Dendritic cell treated with granulocyte-macrophage colony-stimulating factor and Interleukin-4, amounts not matched to agents 40 ng/mL and 50 ng/mL, for 4 days (primary cell): ENCODE measurements at regions not wholly inside any gene's neighbourhood (a gene's known extent, or its start where the extent isn't known, plus 50 kb on each side); places are given as distances from the start of the nearest gene placed in this dataset.
"Not testable (repeated sequence)": the region's sequence is repeated elsewhere in the genome, so short reads cannot be mapped to it uniquely, and the experiment has no call there.

Experiments
- H3K27ac Mint-ChIP-seq: one replicate; pipeline ENCODE4 v1.8.0; 2022; ENCODE audit warnings: mild to moderate bottlenecking, mixed read lengths
- H3K27me3 Mint-ChIP-seq: one replicate; pipeline ENCODE4 v1.8.0; 2022; ENCODE audit warnings: mild to moderate bottlenecking, mixed read lengths
- H3K36me3 Mint-ChIP-seq: one replicate; pipeline ENCODE4 v1.8.0; 2022; ENCODE audit warnings: low read depth, mixed read lengths
- H3K4me1 Mint-ChIP-seq: one replicate; pipeline ENCODE4 v1.8.0; 2022; ENCODE audit warnings: low read depth, mixed read lengths
- H3K4me3 Mint-ChIP-seq: one replicate; pipeline ENCODE4 v1.8.0; 2022; ENCODE audit warnings: mild to moderate bottlenecking, moderate library complexity, mixed read lengths
- H3K9me3 Mint-ChIP-seq: one replicate; pipeline ENCODE4 v1.8.0; 2022; ENCODE audit warnings: mixed read lengths
- intact Hi-C: fragments of 100-400 bp; cut with micrococcal nuclease; formaldehyde crosslinking; loops from one replicate; pipeline ENCODE4 v1.15.0; 2022

GRCh38 chr4:162920649-162921048 is 246.0 kb downstream of the NAF1 start:
- Mint-ChIP-seq H3K4me3 (no peak overlapping the region), H3K9me3 (peaks cover 15% of the 10 kb centered on the region), H3K36me3 (no peaks in the 10 kb centered on the region), H3K4me1 (no peaks in the 10 kb centered on the region), H3K27me3 (no peaks in the 10 kb centered on the region), H3K27ac (no peak overlapping the region)
- intact Hi-C loops, result no loop called here

- H3K27ac Mint-ChIP-seq, result no peak overlapping the region
- intact Hi-C loops, result no loop called here
- H3K9me3 Mint-ChIP-seq, result peaks cover 25% of the 10 kb centered on the region
- no peaks in the 10 kb centered on the region for H3K27me3 Mint-ChIP-seq
- H3K4me1 Mint-ChIP-seq, result no peaks in the 10 kb centered on the region
- no peaks in the 10 kb centered on the region for H3K36me3 Mint-ChIP-seq
- H3K4me3 Mint-ChIP-seq, result no peak overlapping the region
Observed at GRCh38 chr4:162912482-162912881, 254.2 kb downstream of the NAF1 start.

GRCh38 chr4:162911349-162911748 is 255.3 kb downstream of the NAF1 start:
- H3K27me3 Mint-ChIP-seq, result no peaks in the 10 kb centered on the region
- H3K36me3 Mint-ChIP-seq, result no peaks in the 10 kb centered on the region
- H3K9me3 Mint-ChIP-seq, result peaks cover 31% of the 10 kb centered on the region
- no peak overlapping the region for H3K27ac Mint-ChIP-seq
- no peak overlapping the region for H3K4me3 Mint-ChIP-seq
- intact Hi-C loops, result no loop called here
- no peaks in the 10 kb centered on the region for H3K4me1 Mint-ChIP-seq

- no peak overlapping the region for H3K4me3 Mint-ChIP-seq
- intact Hi-C loops, result no loop called here
- no peaks in the 10 kb centered on the region for H3K36me3 Mint-ChIP-seq
- H3K9me3 Mint-ChIP-seq, result peaks cover 32% of the 10 kb centered on the region
- no peaks in the 10 kb centered on the region for H3K27me3 Mint-ChIP-seq
- no peaks in the 10 kb centered on the region for H3K4me1 Mint-ChIP-seq
- no peak overlapping the region for H3K27ac Mint-ChIP-seq
Observed at GRCh38 chr4:162909952-162910351, 256.7 kb downstream of the NAF1 start.

- Mint-ChIP-seq H3K27ac (no peak overlapping the region), H3K4me1 (no peaks in the 10 kb centered on the region), H3K27me3 (no peaks in the 10 kb centered on the region), H3K36me3 (no peaks in the 10 kb centered on the region), H3K9me3 (no peaks in the 10 kb centered on the region), H3K4me3 (no peak overlapping the region)
- intact Hi-C loops, result no loop called here
Observed at GRCh38 chr4:162894387-162894786, 272.3 kb downstream of the NAF1 start.

GRCh38 chr4:162891788-162892707 is 274.6 kb downstream of the NAF1 start:
- no peak overlapping the region for H3K27ac Mint-ChIP-seq
- no peaks in the 10 kb centered on the region for H3K36me3 Mint-ChIP-seq
- H3K27me3 Mint-ChIP-seq, result no peaks in the 10 kb centered on the region
- intact Hi-C loops, result no loop called here
- H3K4me1 Mint-ChIP-seq, result no peaks in the 10 kb centered on the region
- H3K4me3 Mint-ChIP-seq, result no peak overlapping the region
- H3K9me3 Mint-ChIP-seq, result no peaks in the 10 kb centered on the region

GRCh38 chr4:162878096-162878495 is 288.6 kb downstream of the NAF1 start:
- no peak overlapping the region for H3K27ac Mint-ChIP-seq
- peaks cover 9% of the 10 kb centered on the region for H3K9me3 Mint-ChIP-seq
- H3K4me3 Mint-ChIP-seq, result no peak overlapping the region
- H3K36me3 Mint-ChIP-seq, result no peaks in the 10 kb centered on the region
- intact Hi-C loops, result no loop called here
- H3K27me3 Mint-ChIP-seq, result no peaks in the 10 kb centered on the region
- no peaks in the 10 kb centered on the region for H3K4me1 Mint-ChIP-seq

GRCh38 chr4:162874748-162875147 is 291.9 kb downstream of the NAF1 start:
- H3K4me1 Mint-ChIP-seq, result no peaks in the 10 kb centered on the region
- no peak overlapping the region for H3K27ac Mint-ChIP-seq
- H3K27me3 Mint-ChIP-seq, result no peaks in the 10 kb centered on the region
- no peaks in the 10 kb centered on the region for H3K36me3 Mint-ChIP-seq
- no peak overlapping the region for H3K4me3 Mint-ChIP-seq
- intact Hi-C loops, result no loop called here
- H3K9me3 Mint-ChIP-seq, result peaks cover 9% of the 10 kb centered on the region

- H3K27me3 Mint-ChIP-seq, result no peaks in the 10 kb centered on the region
- H3K4me1 Mint-ChIP-seq, result no peaks in the 10 kb centered on the region
- intact Hi-C loops, result no loop called here
- H3K27ac Mint-ChIP-seq, result no peak overlapping the region
- H3K36me3 Mint-ChIP-seq, result no peaks in the 10 kb centered on the region
- no peak overlapping the region for H3K4me3 Mint-ChIP-seq
- peaks cover 9% of the 10 kb centered on the region for H3K9me3 Mint-ChIP-seq
Observed at GRCh38 chr4:162871990-162872389, 294.7 kb downstream of the NAF1 start.

- Mint-ChIP-seq H3K36me3 (no peaks in the 10 kb centered on the region), H3K9me3 (peaks cover 14% of the 10 kb centered on the region), H3K4me3 (no peak overlapping the region), H3K27me3 (no peaks in the 10 kb centered on the region), H3K27ac (no peak overlapping the region), H3K4me1 (no peaks in the 10 kb centered on the region)
- intact Hi-C loops, result no loop called here
Observed at GRCh38 chr4:162869157-162869556, 297.5 kb downstream of the NAF1 start.

GRCh38 chr4:162866565-162866964 is 300.1 kb downstream of the NAF1 start:
- Mint-ChIP-seq H3K36me3 (no peaks in the 10 kb centered on the region), H3K27ac (no peak overlapping the region), H3K9me3 (peaks cover 10% of the 10 kb centered on the region), H3K4me1 (no peaks in the 10 kb centered on the region), H3K4me3 (no peak overlapping the region), H3K27me3 (no peaks in the 10 kb centered on the region)
- intact Hi-C loops, result no loop called here

GRCh38 chr4:162865102-162865501 is 301.6 kb downstream of the NAF1 start:
- H3K36me3 Mint-ChIP-seq, result no peaks in the 10 kb centered on the region
- no peaks in the 10 kb centered on the region for H3K27me3 Mint-ChIP-seq
- intact Hi-C loops, result no loop called here
- peaks cover 10% of the 10 kb centered on the region for H3K9me3 Mint-ChIP-seq
- H3K4me1 Mint-ChIP-seq, result no peaks in the 10 kb centered on the region
- H3K4me3 Mint-ChIP-seq, result no peak overlapping the region
- no peak overlapping the region for H3K27ac Mint-ChIP-seq

GRCh38 chr4:162853788-162854187 is 312.9 kb downstream of the NAF1 start:
- Mint-ChIP-seq H3K4me3 (no peak overlapping the region), H3K27me3 (no peaks in the 10 kb centered on the region), H3K36me3 (no peaks in the 10 kb centered on the region), H3K27ac (no peak overlapping the region), H3K9me3 (no peaks in the 10 kb centered on the region), H3K4me1 (no peaks in the 10 kb centered on the region)
- intact Hi-C loops, result no loop called here

- no peaks in the 10 kb centered on the region for H3K9me3 Mint-ChIP-seq
- H3K36me3 Mint-ChIP-seq, result no peaks in the 10 kb centered on the region
- no peak overlapping the region for H3K4me3 Mint-ChIP-seq
- intact Hi-C loops, result no loop called here
- no peaks in the 10 kb centered on the region for H3K4me1 Mint-ChIP-seq
- no peaks in the 10 kb centered on the region for H3K27me3 Mint-ChIP-seq
- no peak overlapping the region for H3K27ac Mint-ChIP-seq
Observed at GRCh38 chr4:162852642-162853041, 314.0 kb downstream of the NAF1 start.

GRCh38 chr4:162851241-162851758 is 315.4 kb downstream of the NAF1 start:
- H3K27me3 Mint-ChIP-seq, H3K27ac Mint-ChIP-seq, H3K9me3 Mint-ChIP-seq, H3K4me3 Mint-ChIP-seq, H3K4me1 Mint-ChIP-seq, H3K36me3 Mint-ChIP-seq, intact Hi-C loops: not testable (repeated sequence)
